ENCODE measurements at regions not wholly inside any gene's neighbourhood (a gene's known extent, or its start where the extent isn't known, plus 50 kb on each side); places are given as distances from the start of the nearest gene placed in this dataset.

DNA sequence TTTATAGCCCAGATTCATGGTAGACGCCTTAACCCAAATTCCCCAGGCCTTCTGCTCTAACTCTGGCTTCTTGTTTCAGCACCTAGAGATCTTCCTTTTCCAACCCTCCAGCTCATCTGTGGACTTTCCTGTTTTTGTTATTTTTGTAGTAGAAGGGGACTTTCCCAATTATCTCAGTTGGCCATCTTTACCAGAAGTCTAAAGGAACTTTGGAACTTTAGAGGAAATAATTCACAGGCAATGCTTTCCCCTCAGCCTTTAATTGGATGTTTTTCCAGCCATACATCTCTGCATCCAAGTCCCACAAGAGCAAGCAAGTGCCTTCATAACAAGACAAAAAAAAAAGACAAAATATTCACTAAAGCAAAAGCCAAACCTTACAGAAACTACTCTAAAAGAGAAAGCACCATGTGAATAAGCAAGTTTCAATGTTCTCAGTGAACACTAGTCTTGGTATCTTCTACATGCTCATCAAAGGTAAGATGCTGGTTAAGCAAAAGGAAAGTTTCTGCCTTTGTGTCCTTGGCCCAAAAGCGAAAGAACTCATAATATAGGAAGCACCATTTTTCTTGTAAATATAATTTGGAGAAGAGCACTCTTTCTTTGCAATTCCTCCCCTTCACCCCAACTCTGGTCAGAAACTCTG, 377.3 kb downstream of the SETD4 start:
- no peak for DNase-seq

- DNase-seq: no peak
Observed at GRCh38 chr21:35681946-35682345, 378.4 kb downstream of the SETD4 start.

- no peak for DNase-seq
Observed at GRCh38 chr21:35679076-35679475, 381.2 kb downstream of the SETD4 start.

- no peak for DNase-seq
Observed at GRCh38 chr21:35678393-35678792, 381.9 kb downstream of the SETD4 start.

DNA sequence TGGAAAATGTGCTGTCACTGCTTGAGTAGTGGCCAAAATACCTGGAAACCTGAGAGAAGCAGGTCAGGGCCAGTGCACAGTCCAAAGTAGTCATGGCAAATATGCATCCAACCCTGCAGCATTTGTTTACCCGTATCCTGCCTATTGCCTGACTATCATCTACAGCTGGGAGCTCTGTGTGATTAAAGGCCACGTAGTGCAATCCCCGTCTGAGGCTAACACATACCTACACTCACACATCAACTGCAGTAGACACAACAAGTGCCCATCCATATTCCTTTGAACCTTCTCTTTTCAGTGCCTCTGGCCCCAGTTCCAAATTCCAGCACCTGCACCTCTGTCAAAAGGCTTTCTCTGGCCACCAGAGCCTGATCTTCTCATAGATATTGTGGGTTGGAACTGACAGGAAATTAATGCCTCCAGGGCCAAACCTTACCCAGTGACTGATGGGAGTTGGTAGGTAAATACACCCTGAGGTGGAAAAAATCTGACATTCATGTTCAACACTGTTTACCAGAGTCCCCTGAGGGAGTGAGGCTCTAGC, 383.0 kb downstream of the SETD4 start:
- DNase-seq: no peak

GRCh38 chr21:35674895-35675470, 385.3 kb downstream of the SETD4 start:
- no peak for DNase-seq

GRCh38 chr21:35674091-35674671, 386.1 kb downstream of the SETD4 start:
- DNase-seq: no peak

GRCh38 chr21:35672313-35672712, 388.0 kb downstream of the SETD4 start:
- no peak for DNase-seq

DNA sequence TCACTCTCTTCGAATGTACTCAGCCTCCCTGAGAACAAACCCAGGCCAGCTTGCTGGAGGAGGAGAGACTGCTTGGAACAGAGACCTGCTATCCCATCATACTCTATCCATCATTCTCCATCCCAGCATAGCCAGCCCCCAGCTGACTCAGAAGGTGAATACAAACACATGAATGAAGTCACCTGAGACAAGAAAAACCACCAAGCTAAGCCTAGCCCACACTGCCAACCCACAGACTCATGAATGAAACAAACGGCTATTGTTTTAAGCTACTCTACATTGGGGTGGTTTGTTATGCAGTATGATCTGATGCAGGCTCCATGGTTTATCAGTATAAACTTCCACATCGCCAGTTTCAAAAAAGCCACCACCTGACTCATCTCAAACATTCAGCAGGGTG, 395.6 kb downstream of the SETD4 start:
- peak; percentile 15 for DNase-seq

DNA sequence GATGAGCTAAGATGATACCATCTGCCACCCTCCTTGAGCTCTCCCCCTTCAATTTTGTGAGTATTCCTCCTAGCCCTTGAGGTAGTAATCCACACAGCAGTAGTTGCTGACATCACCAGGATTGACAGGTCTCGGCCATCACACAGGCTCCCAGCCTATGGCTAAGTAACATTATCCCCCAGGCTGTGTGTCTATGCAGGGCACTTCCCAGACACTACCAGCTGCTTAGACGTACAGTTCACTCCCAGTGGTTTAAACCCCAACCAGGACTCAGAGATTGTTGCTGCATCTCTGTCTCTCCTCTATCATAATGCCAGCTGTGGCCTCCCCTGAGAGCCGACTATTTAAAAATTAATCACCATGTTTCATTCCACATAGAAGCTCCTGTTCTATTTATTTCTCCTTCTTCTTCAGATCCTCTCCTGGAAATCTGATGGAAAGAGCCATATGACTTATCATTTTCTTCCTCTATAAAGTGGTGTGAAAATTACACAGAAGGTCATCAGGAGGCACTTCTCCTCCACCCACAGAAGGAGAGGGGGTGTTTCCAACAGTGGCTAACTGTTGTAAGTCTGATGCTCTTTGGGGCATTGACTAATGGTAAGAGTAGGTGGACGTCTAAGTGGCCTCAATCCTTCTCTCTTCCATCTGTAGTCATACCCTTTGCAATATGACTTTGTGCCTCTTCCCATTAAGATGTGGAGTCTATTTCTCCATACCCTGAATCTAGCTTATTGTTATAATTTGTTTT, 396.3 kb downstream of the SETD4 start:
- DNase-seq: no peak

GRCh38 chr21:35658242-35658641, 402.1 kb downstream of the SETD4 start:
- peak; percentile 34 for DNase-seq

DNA sequence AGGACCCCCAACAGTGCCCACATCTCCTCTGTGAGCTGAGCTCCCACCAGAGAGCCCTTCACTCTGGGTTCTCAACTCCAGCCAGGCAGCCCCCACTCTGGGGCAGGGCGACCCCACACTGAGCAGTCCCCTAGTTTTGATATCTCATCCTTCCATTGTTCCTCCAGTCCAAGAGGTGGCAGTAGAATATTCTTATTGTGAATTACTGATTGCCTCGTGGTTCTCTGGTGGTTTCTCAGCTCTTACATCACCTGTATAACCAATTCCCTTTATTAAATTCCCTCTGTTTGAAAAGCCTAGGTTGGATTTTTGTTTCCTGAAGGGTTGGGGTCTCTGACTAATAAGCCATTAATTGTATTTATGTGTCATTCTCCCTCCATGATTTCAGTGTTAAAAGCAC, 407.5 kb downstream of the SETD4 start:
- DNase-seq: no peak

DNA sequence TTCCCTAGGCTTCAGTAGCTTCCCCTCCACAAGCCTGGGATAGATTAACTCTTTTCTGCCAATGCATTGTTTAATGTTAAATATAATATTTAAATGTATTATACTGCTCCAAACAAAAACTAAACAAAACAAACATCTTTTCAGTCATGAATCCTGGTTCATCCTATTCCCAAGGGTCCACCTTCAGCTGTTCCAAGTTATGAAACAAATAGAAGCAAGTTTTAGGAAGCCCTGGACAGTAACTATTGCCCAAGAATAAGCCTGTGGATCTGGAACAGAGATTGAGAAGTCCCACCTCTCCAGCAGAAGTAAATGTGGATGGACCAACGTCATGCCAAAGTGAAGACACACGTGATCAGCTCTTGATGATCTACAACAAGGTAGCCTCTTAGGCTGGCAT, 408.1 kb downstream of the SETD4 start:
- no peak for DNase-seq

DNA sequence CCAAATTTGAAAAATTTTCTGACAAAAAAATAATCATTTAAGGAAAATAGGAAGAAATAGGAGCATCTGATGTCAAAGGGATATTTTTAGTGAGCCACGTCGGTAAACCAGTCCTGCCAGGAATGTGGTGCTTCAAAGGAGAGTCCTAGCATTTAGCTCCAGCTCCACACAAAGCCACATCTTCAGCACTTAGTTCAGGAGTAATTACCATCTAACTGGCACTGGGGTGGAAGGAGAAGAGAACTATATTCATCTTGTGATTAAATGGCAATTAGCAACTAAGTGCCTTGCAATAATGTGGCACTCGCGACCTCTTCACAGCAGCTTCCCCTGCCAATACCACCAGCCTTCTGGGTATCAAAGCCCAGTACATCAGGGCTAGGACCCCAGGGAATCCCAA, 409.1 kb downstream of the SETD4 start:
- DNase-seq: no peak

DNA sequence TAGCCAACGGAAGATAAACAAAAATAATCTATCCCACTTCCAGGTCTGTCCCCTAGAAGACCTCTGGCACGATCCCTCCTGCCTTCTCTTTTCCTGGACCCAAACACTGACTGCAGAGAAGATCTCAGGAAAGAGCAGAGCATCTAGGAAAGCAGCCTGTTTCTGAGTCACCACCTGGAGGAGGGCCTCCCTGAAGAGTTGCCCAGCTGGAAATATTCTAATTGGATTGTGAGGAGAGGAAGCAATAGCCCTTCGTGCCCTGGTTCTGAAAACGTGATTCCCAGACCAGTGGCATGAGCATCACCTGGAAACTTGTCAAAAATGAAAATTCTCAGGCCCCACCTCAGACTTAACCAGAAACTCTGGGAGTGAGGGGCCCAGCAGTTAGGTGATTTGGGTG, 411.1 kb downstream of the SETD4 start:
- no peak for DNase-seq

DNA sequence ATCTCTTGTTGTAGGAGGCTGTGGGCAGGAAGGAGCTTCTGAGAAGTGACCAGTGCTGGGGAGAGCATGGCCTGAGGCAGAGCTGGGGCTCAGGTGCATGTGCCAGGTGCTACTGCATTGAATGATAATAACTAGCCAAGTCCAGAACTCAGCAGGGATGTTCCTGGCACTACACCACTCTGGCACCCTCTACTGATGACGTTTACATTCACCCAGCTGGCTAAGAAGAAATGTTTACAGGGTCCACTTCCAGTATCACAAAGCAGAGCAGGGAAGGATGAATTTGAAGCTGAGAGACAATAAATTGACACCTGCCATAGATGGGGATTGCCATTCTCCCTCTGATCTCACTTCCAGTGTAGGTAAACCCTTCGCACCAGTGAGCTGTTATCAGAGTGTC, 411.8 kb downstream of the SETD4 start:
- DNase-seq: no peak

- DNase-seq: no peak
Observed at GRCh38 chr21:35646606-35647005, 413.7 kb downstream of the SETD4 start.

GRCh38 chr21:35645991-35646390, 414.3 kb downstream of the SETD4 start:
- DNase-seq: no peak

DNA sequence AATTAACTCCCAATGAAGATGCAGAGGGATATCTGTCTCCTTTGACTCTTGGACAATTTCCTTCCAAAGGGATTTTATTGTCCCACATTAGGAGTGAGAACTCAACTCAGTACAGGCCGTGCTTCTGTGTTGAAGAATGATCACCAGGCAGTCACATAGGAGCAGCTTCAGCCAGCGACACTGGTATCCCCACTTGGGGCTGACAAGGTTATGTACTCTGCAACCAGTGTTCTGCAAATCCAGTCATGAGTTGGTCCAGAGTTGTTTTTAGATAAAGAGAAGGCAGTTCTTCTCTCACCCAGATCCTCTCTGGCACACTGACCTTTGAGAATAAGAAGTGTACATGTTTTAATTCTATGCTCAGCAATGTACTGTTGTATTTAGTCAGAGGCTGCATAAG, 415.8 kb downstream of the SETD4 start:
- DNase-seq: no peak

GRCh38 chr21:35643176-35643575, 417.1 kb downstream of the SETD4 start:
- no peak for DNase-seq

DNA sequence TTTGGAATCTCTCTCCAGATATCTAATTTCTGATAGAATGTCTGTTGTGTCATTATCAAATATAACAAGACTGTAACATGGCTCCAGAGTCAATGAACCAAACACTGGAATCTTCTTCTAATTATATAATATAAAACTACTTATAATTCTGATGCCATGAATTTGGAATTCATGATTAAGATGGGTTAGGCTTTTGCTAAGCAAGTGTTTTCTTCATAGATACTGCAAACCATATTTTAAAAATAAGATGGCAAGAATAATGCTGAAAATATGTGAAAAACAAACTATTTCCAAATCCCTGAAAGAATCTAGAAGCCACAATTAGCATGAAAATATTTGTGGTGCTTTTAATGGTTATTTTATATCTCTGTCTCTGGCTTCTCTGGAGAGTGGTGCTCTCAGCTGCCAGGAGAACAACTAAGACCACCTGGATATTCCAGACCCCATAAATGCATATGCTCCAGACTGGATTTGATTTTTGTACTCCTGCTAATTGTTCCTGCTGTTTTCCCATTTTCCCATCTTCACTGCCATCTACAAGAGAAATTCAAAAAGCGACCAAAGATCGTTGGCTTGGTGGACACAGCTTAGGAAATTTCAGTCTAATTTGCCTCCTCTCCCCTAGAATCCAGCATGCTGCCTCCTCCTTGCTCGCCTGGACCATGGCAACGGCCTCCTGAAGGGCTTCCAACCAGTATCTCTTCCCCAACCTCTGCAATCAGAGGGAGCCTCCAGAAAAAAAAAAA, 418.9 kb downstream of the SETD4 start:
- DNase-seq: no peak

- no peak for DNase-seq
Observed at GRCh38 chr21:35637431-35637830, 422.9 kb downstream of the SETD4 start.

DNA sequence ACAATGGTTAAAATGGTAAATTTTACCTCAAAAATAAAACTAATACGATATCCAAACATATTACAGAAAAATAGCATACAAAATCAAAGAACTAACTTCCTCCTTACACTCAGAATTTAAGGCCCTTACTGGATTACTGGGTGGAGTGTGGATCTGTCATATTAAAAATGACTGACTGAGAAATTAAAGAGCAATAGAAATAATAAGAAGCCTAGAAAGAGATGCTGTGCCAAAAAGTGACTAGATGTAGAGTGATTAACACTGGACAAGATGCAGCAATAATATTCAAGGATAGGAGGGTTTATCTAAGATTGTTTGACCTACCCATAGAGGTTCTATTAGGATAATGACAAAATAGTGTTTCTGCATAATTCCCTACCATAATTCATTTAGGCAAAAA, 424.3 kb downstream of the SETD4 start:
- no peak for DNase-seq
